Upper lobe of left lung (tissue), 6 donors: ENCODE measurements at regions not wholly inside any gene's neighbourhood (a gene's known extent, or its start where the extent isn't known, plus 50 kb on each side); places are given as distances from the start of the nearest gene placed in this dataset.

Source experiments
- ATAC-seq, 2 donors: fragments of 200-7000 bp; cut with Tn5 transposase; one replicate each; pipeline ENCODE4 v1.9.1; 2022; ENCODE audit warnings: mild to moderate bottlenecking in 2 of 2, moderate library complexity in 2 of 2; ENCODE audit not compliant: low FRiP score in 2 of 2
- DNase-seq, 2 donors: peaks; one replicate each; pipeline ENCODE4 v3.0.0-alpha.2; 2019 to 2020
- H3K27ac ChIP-seq, 4 donors: fragments of 200-600 bp; sonication (generic); one replicate each; pipeline ENCODE4 v1.5.1; 2016 to 2019
- H3K27me3 ChIP-seq, 4 donors: fragments of 200-600 bp; sonication (generic); one replicate each; pipeline ENCODE4 v1.5.1; 2017 to 2019
- H3K36me3 ChIP-seq, 4 donors: fragments of 200-600 bp; sonication (generic); one replicate each; pipeline ENCODE4 v1.5.1; 2016 to 2019
- H3K4me1 ChIP-seq, 4 donors: fragments of 200-600 bp; sonication (generic); one replicate each; pipeline ENCODE4 v1.5.1; 2018 to 2019
- H3K4me3 ChIP-seq, 4 donors: fragments of 200-600 bp; sonication (generic); one replicate each; pipeline ENCODE4 v1.5.1; 2017 to 2019; ENCODE audit warnings: mild to moderate bottlenecking in 2 of 4, moderate library complexity in 1 of 4
- H3K9me3 ChIP-seq, 4 donors: fragments of 200-600 bp; sonication (generic); one replicate each; pipeline ENCODE4 v1.5.1; 2018 to 2019
- CTCF ChIP-seq, 6 experiments: fragments of 450-650 bp in 4 of 6; fragments of 200-600 bp in 2 of 6; sonication (generic) in 2 of 6; IDR thresholded peaks; one replicate each; pipeline ENCODE4 v1.5.1; 2016 to 2019; ENCODE audit warnings: antibody characterized with exemption in 6 of 6
- EP300 ChIP-seq, 4 donors: sonication (generic); formaldehyde crosslinking; IDR thresholded peaks; one replicate each; pipeline ENCODE4 v1.5.1; 2017; ENCODE audit warnings: antibody characterized with exemption in 4 of 4, control low read depth in 2 of 4
- POLR2A ChIP-seq, 4 donors: fragments of 450-650 bp; IDR thresholded peaks; one replicate each; pipeline ENCODE4 v1.5.1; 2016 to 2017; ENCODE audit warnings: antibody characterized with exemption in 4 of 4, mild to moderate bottlenecking in 2 of 4
- POLR2AphosphoS5 ChIP-seq, 2 donors: sonication (generic); formaldehyde crosslinking; IDR thresholded peaks; one replicate each; pipeline ENCODE4 v1.5.1; 2017; ENCODE audit warnings: antibody characterized with exemption in 2 of 2
- WGBS, 2 donors: methylation state at CpG; one replicate each; pipeline ENCODE4 v1.1.5; 2017 to 2018; 5-methylcytosine and 5-hydroxymethylcytosine counted together
- donor health status: DM: no; HTN: no; CAD: no; lungs with moderate emphysema.
- donor health status: DM: no; HTN: yes; CAD: no; lungs with severe emphysema.

- no peaks in the 10 kb centered on the region for H3K4me1 ChIP-seq
- H3K36me3 ChIP-seq = no peaks in the 10 kb centered on the region
- H3K9me3 ChIP-seq = peaks cover 0 to 13% (median 0%) of the 10 kb centered on the region in 4 donors
- H3K27me3 ChIP-seq = no peaks in the 10 kb centered on the region
- ATAC-seq (no peak), DNase-seq (no peak)
- WGBS, 2 donors = 79 to 89% methylated on average over 3 of the region's 3 CpGs
- no peak overlapping the region for H3K4me3 ChIP-seq
- no peak overlapping the region for H3K27ac ChIP-seq
- TF ChIP-seq POLR2A (IDR thresholded peaks at IDR 0.05) = no peak
- TF ChIP-seq POLR2AphosphoS5 (IDR thresholded peaks at IDR 0.05) = no peak
- TF ChIP-seq EP300 (IDR thresholded peaks at IDR 0.05) = no peak
- no peak for TF ChIP-seq CTCF (IDR thresholded peaks at IDR 0.05)
Measured at GRCh38 chr7:81221527-81222217, 302.8 kb upstream of the SEMA3C start.

- no peak overlapping the region for H3K27ac ChIP-seq
- WGBS, 2 donors = 78 to 81% methylated on average over 2 of the region's 2 CpGs
- H3K36me3 ChIP-seq = no peaks in the 10 kb centered on the region
- DNase-seq = no peak
- H3K4me1 ChIP-seq = no peaks in the 10 kb centered on the region
- ATAC-seq = no peak
- no peaks in the 10 kb centered on the region for H3K27me3 ChIP-seq
- no peak overlapping the region for H3K4me3 ChIP-seq
- TF ChIP-seq POLR2AphosphoS5 (IDR thresholded peaks at IDR 0.05) = no peak
- TF ChIP-seq POLR2A (IDR thresholded peaks at IDR 0.05) = no peak
- TF ChIP-seq EP300 (IDR thresholded peaks at IDR 0.05) = no peak
- TF ChIP-seq CTCF (IDR thresholded peaks at IDR 0.05) = no peak
- peaks cover 0 to 13% (median 0%) of the 10 kb centered on the region in 4 donors for H3K9me3 ChIP-seq
Measured at GRCh38 chr7:81218480-81219106, 299.7 kb upstream of the SEMA3C start.

GRCh38 chr7:81213394-81213793 is 294.5 kb upstream of the SEMA3C start:
- ATAC-seq = no peak
- H3K27ac ChIP-seq = no peak overlapping the region
- no peaks in the 10 kb centered on the region for H3K9me3 ChIP-seq
- no peaks in the 10 kb centered on the region for H3K36me3 ChIP-seq
- no peaks in the 10 kb centered on the region for H3K27me3 ChIP-seq
- H3K4me3 ChIP-seq = no peak overlapping the region
- no peaks in the 10 kb centered on the region for H3K4me1 ChIP-seq
- TF ChIP-seq POLR2AphosphoS5 (IDR thresholded peaks at IDR 0.05) = no peak
- no peak for TF ChIP-seq CTCF (IDR thresholded peaks at IDR 0.05)
- TF ChIP-seq EP300 (IDR thresholded peaks at IDR 0.05) = no peak
- no peak for TF ChIP-seq POLR2A (IDR thresholded peaks at IDR 0.05)
- no peak for DNase-seq

GRCh38 chr7:81211934-81212320 is 293.1 kb upstream of the SEMA3C start:
- Histone ChIP-seq H3K4me1 (no peaks in the 10 kb centered on the region), H3K36me3 (no peaks in the 10 kb centered on the region), H3K4me3 (no peak overlapping the region), H3K9me3 (no peaks in the 10 kb centered on the region), H3K27ac (no peak overlapping the region), H3K27me3 (no peaks in the 10 kb centered on the region)
- 48 to 69% methylated on average over 4 of the region's 4 CpGs for WGBS, 2 donors
- ATAC-seq (no peak), DNase-seq (no peak)
- no peak for TF ChIP-seq POLR2AphosphoS5 (IDR thresholded peaks at IDR 0.05)
- TF ChIP-seq EP300 (IDR thresholded peaks at IDR 0.05) = no peak
- TF ChIP-seq POLR2A (IDR thresholded peaks at IDR 0.05) = no peak
- no peak for TF ChIP-seq CTCF (IDR thresholded peaks at IDR 0.05)
